HG03159 (cell line): ENCODE measurements at regions not wholly inside any gene's neighbourhood (a gene's known extent, or its start where the extent isn't known, plus 50 kb on each side); places are given as distances from the start of the nearest gene placed in this dataset.
"Not testable (repeated sequence)": the region's sequence is repeated elsewhere in the genome, so short reads cannot be mapped to it uniquely, and the experiment has no call there.

Source experiments
- ATAC-seq: cut with Tn5 transposase; IDR thresholded peaks from one replicate; pipeline ENCODE4 v1.9.1; 2021; ENCODE audit warnings: mild to moderate bottlenecking, moderate library complexity; ENCODE audit not compliant: unreplicated experiment

GRCh38 chr9:19660019-19660418 lies 128.8 kb downstream of the SLC24A2 start:
- no peak for ATAC-seq

GRCh38 chr9:19656704-19657103 lies 132.1 kb downstream of the SLC24A2 start:
- ATAC-seq, result no peak

- ATAC-seq, result no peak
Observed at GRCh38 chr9:19651681-19652080, 137.2 kb downstream of the SLC24A2 start.

- no peak for ATAC-seq
Observed at GRCh38 chr9:19650312-19650711, 138.5 kb downstream of the SLC24A2 start.

- ATAC-seq, result no peak
Observed at GRCh38 chr9:19649336-19650041, 139.3 kb downstream of the SLC24A2 start.

GRCh38 chr9:19648672-19649071 lies 140.2 kb downstream of the SLC24A2 start:
- no peak for ATAC-seq

- no peak for ATAC-seq
Observed at GRCh38 chr9:19643875-19644274, 145.0 kb downstream of the SLC24A2 start.

- ATAC-seq, result no peak
Observed at GRCh38 chr9:19642256-19642655, 146.6 kb downstream of the SLC24A2 start.

- no peak for ATAC-seq
Observed at GRCh38 chr9:19641046-19641445, 147.8 kb downstream of the SLC24A2 start.

GRCh38 chr9:19640014-19640413 lies 148.8 kb downstream of the SLC24A2 start:
- ATAC-seq, result no peak

GRCh38 chr9:19637084-19637483 lies 151.8 kb downstream of the SLC24A2 start:
- no peak for ATAC-seq

- ATAC-seq, result no peak
Observed at GRCh38 chr9:19634881-19635280, 154.0 kb downstream of the SLC24A2 start.

- no peak for ATAC-seq
Observed at GRCh38 chr9:19631181-19631580, 157.7 kb downstream of the SLC24A2 start.

- no peak for ATAC-seq
Observed at GRCh38 chr9:19630760-19631159, 158.1 kb downstream of the SLC24A2 start.

GRCh38 chr9:19629488-19629887 lies 159.3 kb downstream of the SLC24A2 start:
- no peak for ATAC-seq

- ATAC-seq, result not testable (repeated sequence)
Observed at GRCh38 chr9:19625426-19625825, 163.4 kb downstream of the SLC24A2 start.

- ATAC-seq, result no peak
Observed at GRCh38 chr9:19624519-19624918, 164.3 kb downstream of the SLC24A2 start.

- ATAC-seq, result no peak
Observed at GRCh38 chr9:19623941-19624340, 164.9 kb downstream of the SLC24A2 start.

GRCh38 chr9:19620326-19620725 lies 168.5 kb downstream of the SLC24A2 start:
- ATAC-seq, result no peak

- ATAC-seq, result no peak
Observed at GRCh38 chr9:19619221-19619620, 169.6 kb downstream of the SLC24A2 start.

GRCh38 chr9:19618816-19619215 lies 170.0 kb downstream of the SLC24A2 start:
- no peak for ATAC-seq

- no peak for ATAC-seq
Observed at GRCh38 chr9:19615036-19615624, 173.7 kb downstream of the SLC24A2 start.

- no peak for ATAC-seq
Observed at GRCh38 chr9:19614294-19614693, 174.5 kb downstream of the SLC24A2 start.
